H9 (cell line): ENCODE measurements at regions not wholly inside any gene's neighbourhood (a gene's known extent, or its start where the extent isn't known, plus 50 kb on each side); places are given as distances from the start of the nearest gene placed in this dataset.
"Not testable (repeated sequence)": the region's sequence is repeated elsewhere in the genome, so short reads cannot be mapped to it uniquely, and the experiment has no call there.

ENCODE experiments used
- DNase-seq: peaks from one replicate; pipeline ENCODE4 v3.0.0-alpha.2; 2017
- H2AFZ ChIP-seq: one replicate; pipeline ENCODE4 v1.6.1; 2013; ENCODE audit warnings: mild to moderate bottlenecking, low read length, control low read depth, moderate library complexity
- H2AK5ac ChIP-seq: 2 replicates; pipeline ENCODE4 v1.6.1; 2013; ENCODE audit warnings: low read length, control low read depth, mixed read lengths; ENCODE audit not compliant: insufficient read length
- H2BK120ac ChIP-seq: one replicate; pipeline ENCODE4 v1.6.1; 2013; ENCODE audit warnings: low read depth, mild to moderate bottlenecking, low read length, control low read depth, inconsistent platforms; ENCODE audit not compliant: poor library complexity, severe bottlenecking
- H2BK12ac ChIP-seq: 2 replicates; pipeline ENCODE4 v1.6.1; 2013; ENCODE audit warnings: low read length, control low read depth, mixed read lengths, low read depth; ENCODE audit not compliant: insufficient read length
- H2BK15ac ChIP-seq: 2 replicates; pipeline ENCODE4 v1.6.1; 2013; ENCODE audit warnings: low read depth, low read length, control low read depth
- H2BK20ac ChIP-seq: one replicate; pipeline ENCODE4 v1.6.1; 2013; ENCODE audit warnings: low read depth, mild to moderate bottlenecking, low read length, control low read depth, inconsistent platforms; ENCODE audit not compliant: poor library complexity, severe bottlenecking
- H2BK5ac ChIP-seq: 2 replicates; pipeline ENCODE4 v1.6.1; 2013; ENCODE audit warnings: low read length, control low read depth, mixed read lengths; ENCODE audit not compliant: insufficient read length
- H3K14ac ChIP-seq: 2 replicates; pipeline ENCODE4 v1.6.1; 2013; ENCODE audit warnings: low read length, control low read depth; ENCODE audit not compliant: insufficient read depth
- H3K18ac ChIP-seq: 2 replicates; pipeline ENCODE4 v1.6.1; 2013; ENCODE audit warnings: low read depth, mild to moderate bottlenecking, mixed read lengths, low read length, control low read depth; ENCODE audit not compliant: insufficient read length
- H3K23ac ChIP-seq: 2 replicates; pipeline ENCODE4 v1.6.1; 2013; ENCODE audit warnings: low read length, control low read depth, mixed read lengths, low read depth; ENCODE audit not compliant: insufficient read length
- H3K23me2 ChIP-seq: 2 replicates; pipeline ENCODE4 v1.6.1; 2013; ENCODE audit warnings: low read depth, mild to moderate bottlenecking, mixed read lengths, low read length, control low read depth; ENCODE audit not compliant: insufficient read length, poor library complexity, severe bottlenecking
- H3K27ac ChIP-seq: 2 replicates; pipeline ENCODE4 v1.5.1; 2013; ENCODE audit warnings: low read length, control low read depth, mixed read lengths, low read depth; ENCODE audit not compliant: insufficient read length
- H3K27me3 ChIP-seq: 2 replicates; pipeline ENCODE4 v1.6.1; 2013; ENCODE audit warnings: low read length, control low read depth, inconsistent platforms; ENCODE audit not compliant: insufficient read depth
- H3K4ac ChIP-seq: 2 replicates; pipeline ENCODE4 v1.6.1; 2013; ENCODE audit warnings: low read depth, mild to moderate bottlenecking, control low read depth, inconsistent platforms, low read length, moderate library complexity
- H3K4me1 ChIP-seq: 2 replicates; pipeline ENCODE4 v1.6.1; 2013; ENCODE audit warnings: low read length, control low read depth, inconsistent platforms; ENCODE audit not compliant: insufficient read depth
- H3K4me2 ChIP-seq: 2 replicates; pipeline ENCODE4 v1.6.1; 2013; ENCODE audit warnings: low read length, control low read depth, mixed read lengths; ENCODE audit not compliant: insufficient read length, insufficient read depth
- H3K56ac ChIP-seq: 2 replicates; pipeline ENCODE4 v1.6.1; 2013; ENCODE audit warnings: low read depth, mild to moderate bottlenecking, mixed read lengths, low read length, control low read depth; ENCODE audit not compliant: insufficient read length
- H3K79me1 ChIP-seq: 2 replicates; pipeline ENCODE4 v1.6.1; 2013; ENCODE audit warnings: low read depth, mild to moderate bottlenecking, moderate library complexity, low read length, control low read depth, inconsistent platforms; ENCODE audit not compliant: insufficient read depth, poor library complexity, severe bottlenecking
- H3K79me2 ChIP-seq: 2 replicates; pipeline ENCODE4 v1.6.1; 2013; ENCODE audit warnings: low read length, control low read depth, inconsistent platforms; ENCODE audit not compliant: insufficient read depth
- H3K9ac ChIP-seq: 2 replicates; pipeline ENCODE4 v1.6.1; 2013; ENCODE audit warnings: low read length, control low read depth, mixed read lengths; ENCODE audit not compliant: insufficient read length; ENCODE audit errors: extremely low read depth
- H3K9me3 ChIP-seq: one replicate; pipeline ENCODE4 v1.6.1; 2013; ENCODE audit warnings: low read depth, low read length, inconsistent platforms; ENCODE audit not compliant: control insufficient read depth
- H3T11ph ChIP-seq: one replicate; pipeline ENCODE4 v1.6.1; 2013; ENCODE audit warnings: mild to moderate bottlenecking, low read length, control low read depth, inconsistent platforms
- H4K20me1 ChIP-seq: one replicate; pipeline ENCODE4 v1.6.1; 2013; ENCODE audit not compliant: control insufficient read depth, insufficient read length, insufficient read depth
- H4K5ac ChIP-seq: 2 replicates; pipeline ENCODE4 v1.6.1; 2013; ENCODE audit warnings: low read depth, mild to moderate bottlenecking, mixed read lengths, low read length, control low read depth; ENCODE audit not compliant: insufficient read length
- H4K8ac ChIP-seq: replicated peaks from 2 replicates; pipeline ENCODE4 v1.6.1; 2013; ENCODE audit warnings: low read length, control low read depth, mixed read lengths, low read depth; ENCODE audit not compliant: insufficient read length
- H4K91ac ChIP-seq: 2 replicates; pipeline ENCODE4 v1.6.1; 2013; ENCODE audit warnings: low read depth, mild to moderate bottlenecking, moderate library complexity, mixed read lengths, low read length, control low read depth; ENCODE audit not compliant: insufficient read length
- H3K27ac Mint-ChIP-seq, 3 experiments: 2 replicates in 2 of 3; 3 replicates in 1 of 3; pipeline ENCODE4 v1.8.0; 2020 to 2021; ENCODE audit warnings: mixed read lengths in 3 of 3, mild to moderate bottlenecking in 1 of 3, moderate library complexity in 1 of 3
- H3K27me3 Mint-ChIP-seq: 2 replicates; pipeline ENCODE4 v1.8.0; 2021; ENCODE audit warnings: low read depth, mild to moderate bottlenecking, moderate library complexity, mixed read lengths
- H3K36me3 Mint-ChIP-seq, 3 experiments: 2 replicates in 2 of 3; 3 replicates in 1 of 3; pipeline ENCODE4 v1.8.0; 2020 to 2021; ENCODE audit warnings: low read depth in 3 of 3, mixed read lengths in 3 of 3; ENCODE audit not compliant: insufficient read depth in 1 of 3
- H3K4me1 Mint-ChIP-seq, 2 experiments: 2 replicates each; pipeline ENCODE4 v1.8.0; 2020; ENCODE audit warnings: mixed read lengths in 2 of 2
- H3K4me3 Mint-ChIP-seq, 2 experiments: 2 replicates in 1 of 2; 3 replicates in 1 of 2; pipeline ENCODE4 v1.8.0; 2020 to 2021; ENCODE audit warnings: mild to moderate bottlenecking in 2 of 2, mixed read lengths in 2 of 2, moderate library complexity in 1 of 2
- H3K9me3 Mint-ChIP-seq, 2 experiments: 2 replicates in 1 of 2; 3 replicates in 1 of 2; pipeline ENCODE4 v1.8.0; 2020; ENCODE audit warnings: mild to moderate bottlenecking in 2 of 2, mixed read lengths in 2 of 2, moderate library complexity in 1 of 2
- CTCF ChIP-seq: fragments of 200-600 bp; sonication (generic); conservative IDR thresholded peaks from 3 replicates; pipeline ENCODE4 v1.8.0; 2021; ENCODE audit warnings: antibody characterized with exemption, mild to moderate bottlenecking
- WGBS: extraction: QIAGEN DNeasy Blood & Tissue Kit; methylation state at CpG from one replicate; pipeline ENCODE4 v1.1.7; 2013; ENCODE audit warnings: missing lambda C conversion rate, low lambda C conversion rate, mixed read lengths; ENCODE audit not compliant: insufficient read length; ENCODE audit errors: extremely low coverage; 5-methylcytosine and 5-hydroxymethylcytosine counted together

GRCh38 chr2:75289771-75290170, 90.5 kb upstream of the TACR1 start:
- H2BK120ac ChIP-seq, result peak overlapping the region; percentile 19
- no peaks in the 10 kb centered on the region for H3K27me3 Mint-ChIP-seq
- H3K14ac ChIP-seq, result no peak overlapping the region
- no peak overlapping the region for H2AK5ac ChIP-seq
- no peak for TF ChIP-seq CTCF
- H4K91ac ChIP-seq, result no peak overlapping the region
- H3K27ac Mint-ChIP-seq, result no peak overlapping the region
- no peaks in the 10 kb centered on the region for H3K4me1 ChIP-seq
- no peak overlapping the region for H2BK5ac ChIP-seq
- no peak overlapping the region for H3K9ac ChIP-seq
- H4K8ac ChIP-seq, result no peak overlapping the region
- H3K23me2 ChIP-seq, result no peaks in the 10 kb centered on the region
- no peaks in the 10 kb centered on the region for H3K9me3 Mint-ChIP-seq
- H2BK15ac ChIP-seq, result no peak overlapping the region
- H3K36me3 Mint-ChIP-seq, result no peaks in the 10 kb centered on the region
- H2BK20ac ChIP-seq, result no peak overlapping the region
- no CpG with 5 or more reads among the region's 3 CpGs for WGBS
- H3K9me3 ChIP-seq, result no peaks in the 10 kb centered on the region
- no peak overlapping the region for H3K27ac ChIP-seq
- H2BK12ac ChIP-seq, result no peak overlapping the region
- no peak overlapping the region for H3T11ph ChIP-seq
- H3K4ac ChIP-seq, result no peak overlapping the region
- no peak overlapping the region for H2AFZ ChIP-seq
- no peaks in the 10 kb centered on the region for H3K79me1 ChIP-seq
- no peak overlapping the region for H4K5ac ChIP-seq
- no peaks in the 10 kb centered on the region for H3K79me2 ChIP-seq
- no peak overlapping the region for H3K18ac ChIP-seq
- no peak overlapping the region for H3K23ac ChIP-seq
- no peak overlapping the region for H3K4me3 Mint-ChIP-seq
- no peaks in the 10 kb centered on the region; the same call in 1 of the 2 replicates for H3K27me3 ChIP-seq
- H3K4me2 ChIP-seq, result no peak overlapping the region
- no peak overlapping the region for H3K56ac ChIP-seq
- DNase-seq, result no peak
- H4K20me1 ChIP-seq, result no peaks in the 10 kb centered on the region
- peaks cover 2 to 8% of the 10 kb centered on the region in 2 experiments for H3K4me1 Mint-ChIP-seq

GRCh38 chr2:75289178-75289577, 89.9 kb upstream of the TACR1 start:
- not testable (repeated sequence) for H2BK12ac ChIP-seq, H3K27ac Mint-ChIP-seq, H3K9me3 ChIP-seq, H3K36me3 Mint-ChIP-seq, H2AFZ ChIP-seq, H3K9me3 Mint-ChIP-seq, H3T11ph ChIP-seq, H3K18ac ChIP-seq, H3K27me3 ChIP-seq, H3K14ac ChIP-seq, H3K9ac ChIP-seq, DNase-seq, H4K8ac ChIP-seq, H2BK5ac ChIP-seq, H3K4me1 ChIP-seq, H3K79me1 ChIP-seq, H4K5ac ChIP-seq, H3K4me2 ChIP-seq, H4K20me1 ChIP-seq, H2BK15ac ChIP-seq, H3K4ac ChIP-seq, H3K27ac ChIP-seq, H2AK5ac ChIP-seq, H3K27me3 Mint-ChIP-seq, H3K4me3 Mint-ChIP-seq, H3K23me2 ChIP-seq, H3K23ac ChIP-seq, H2BK120ac ChIP-seq, H3K56ac ChIP-seq, H3K79me2 ChIP-seq, H4K91ac ChIP-seq, H2BK20ac ChIP-seq
- no CpG with 5 or more reads among the region's 7 CpGs for WGBS
- peaks cover 2 to 11% of the 10 kb centered on the region in 2 experiments for H3K4me1 Mint-ChIP-seq
